Stimulated activated CD4-positive, alpha-beta T cell treated with anti-CD3 and anti-CD28 coated beads, Interleukin-12 subunit alpha, Interleukin-12 subunit beta, amount 100 ng/mL, for 4 hours (primary cell): ENCODE measurements at regions not wholly inside any gene's neighbourhood (a gene's known extent, or its start where the extent isn't known, plus 50 kb on each side); places are given as distances from the start of the nearest gene placed in this dataset.

Source experiments
- DNase-seq: peaks from one replicate; pipeline ENCODE4 v3.0.0-alpha.2; 2020

GRCh38 chr6:166771701-166772100, 144.7 kb upstream of the RPS6KA2 start:
- DNase-seq = no peak

GRCh38 chr6:166770216-166771116, 143.4 kb upstream of the RPS6KA2 start:
- no peak for DNase-seq

GRCh38 chr6:166769648-166770047, 142.6 kb upstream of the RPS6KA2 start:
- DNase-seq = no peak

GRCh38 chr6:166768761-166769160, 141.7 kb upstream of the RPS6KA2 start:
- DNase-seq = no peak

GRCh38 chr6:166767230-166767629, 140.2 kb upstream of the RPS6KA2 start:
- DNase-seq = no peak

- no peak for DNase-seq
Observed at GRCh38 chr6:166766769-166767168, 139.7 kb upstream of the RPS6KA2 start.

- no peak for DNase-seq
Observed at GRCh38 chr6:166765234-166765541, 138.1 kb upstream of the RPS6KA2 start.

GRCh38 chr6:166764473-166765233, 137.6 kb upstream of the RPS6KA2 start:
- DNase-seq = no peak

GRCh38 chr6:166763606-166764472, 136.8 kb upstream of the RPS6KA2 start:
- no peak for DNase-seq

- no peak for DNase-seq
Observed at GRCh38 chr6:166761801-166762200, 134.8 kb upstream of the RPS6KA2 start.

GRCh38 chr6:166760288-166760687, 133.2 kb upstream of the RPS6KA2 start:
- peak; percentile 42 for DNase-seq

GRCh38 chr6:166758136-166758704, 131.2 kb upstream of the RPS6KA2 start:
- DNase-seq = no peak

- no peak for DNase-seq
Observed at GRCh38 chr6:166757232-166758135, 130.4 kb upstream of the RPS6KA2 start.

- no peak for DNase-seq
Observed at GRCh38 chr6:166754218-166755030, 127.4 kb upstream of the RPS6KA2 start.

GRCh38 chr6:166752928-166753721, 126.1 kb upstream of the RPS6KA2 start:
- DNase-seq = no peak

GRCh38 chr6:166752097-166752496, 125.0 kb upstream of the RPS6KA2 start:
- no peak for DNase-seq

GRCh38 chr6:166751051-166751595, 124.1 kb upstream of the RPS6KA2 start:
- DNase-seq = no peak

GRCh38 chr6:166750108-166750793, 123.2 kb upstream of the RPS6KA2 start:
- no peak for DNase-seq

- DNase-seq = no peak
Observed at GRCh38 chr6:166749666-166750065, 122.6 kb upstream of the RPS6KA2 start.
